GM12891 (cell line): ENCODE measurements at regions not wholly inside any gene's neighbourhood (a gene's known extent, or its start where the extent isn't known, plus 50 kb on each side); places are given as distances from the start of the nearest gene placed in this dataset.

Source experiments
- POLR2A ChIP-seq: IDR thresholded peaks from 2 replicates; pipeline ENCODE4 v1.6.1; 2011; ENCODE audit warnings: low read depth, low read length, control low read depth
- POLR2AphosphoS5 ChIP-seq: IDR thresholded peaks from 2 replicates; pipeline ENCODE4 v1.6.1; 2011; ENCODE audit warnings: low read depth, low read length, control low read depth
- POU2F2 ChIP-seq: IDR thresholded peaks from 2 replicates; pipeline ENCODE4 v1.6.1; 2011; ENCODE audit warnings: low read depth, mild to moderate bottlenecking, control low read depth, low read length, moderate library complexity
- SPI1 ChIP-seq: IDR thresholded peaks from 2 replicates; pipeline ENCODE4 v1.6.1; 2011; ENCODE audit warnings: low read depth, low read length, control low read depth
- TAF1 ChIP-seq: IDR thresholded peaks from 2 replicates; pipeline ENCODE4 v1.6.1; 2011; ENCODE audit warnings: low read depth, low read length, control low read depth

DNA sequence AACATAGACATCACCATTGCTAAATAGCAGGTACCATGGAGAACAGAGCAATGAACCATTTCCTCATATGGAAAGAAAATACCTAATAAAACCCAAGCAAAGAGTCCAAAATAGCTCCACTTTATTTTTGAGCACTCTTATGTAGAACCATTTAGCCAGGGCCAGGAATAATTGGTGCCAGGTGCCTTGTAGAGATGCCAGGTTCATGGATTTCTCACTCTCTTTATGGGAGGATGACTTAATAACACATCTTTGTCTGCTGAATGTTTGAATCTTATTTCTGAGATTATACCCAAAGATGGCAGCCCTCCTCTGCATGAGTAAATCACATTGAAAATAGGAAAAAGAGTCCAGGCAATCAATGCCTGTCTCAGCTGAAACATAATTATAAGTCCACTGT, 212.3 kb upstream of the SFRP2 start:
- no peak for TF ChIP-seq POLR2A
- TF ChIP-seq POLR2AphosphoS5: no peak
- no peak for TF ChIP-seq SPI1
- no peak for TF ChIP-seq TAF1
- TF ChIP-seq POU2F2: no peak
